Transverse colon (tissue), 3 donors: ENCODE measurements at regions not wholly inside any gene's neighbourhood (a gene's known extent, or its start where the extent isn't known, plus 50 kb on each side); places are given as distances from the start of the nearest gene placed in this dataset.

ENCODE experiments used
- EP300 ChIP-seq: sonication (generic); formaldehyde crosslinking; IDR thresholded peaks from one replicate; pipeline ENCODE4 v1.6.1; 2017; ENCODE audit warnings: antibody characterized with exemption, low read depth
- POLR2A ChIP-seq: fragments of 450-650 bp; IDR thresholded peaks from one replicate; pipeline ENCODE4 v1.6.1; 2016; ENCODE audit warnings: antibody characterized with exemption, mild to moderate bottlenecking, moderate library complexity
- TF ChIP-seq, protein P1 (sequence below), 5 experiments: fragments of 200-600 bp in 3 of 5; fragments of 450-650 bp in 2 of 5; sonication (generic) in 3 of 5; IDR thresholded peaks; 1 replicate in 2 of 5; 2 replicates in 3 of 5; pipeline ENCODE4 v1.5.1; 2016 to 2017; ENCODE audit warnings: antibody characterized with exemption in 5 of 5, inconsistent platforms in 3 of 5, mild to moderate bottlenecking in 2 of 5, moderate library complexity in 1 of 5

DNA sequence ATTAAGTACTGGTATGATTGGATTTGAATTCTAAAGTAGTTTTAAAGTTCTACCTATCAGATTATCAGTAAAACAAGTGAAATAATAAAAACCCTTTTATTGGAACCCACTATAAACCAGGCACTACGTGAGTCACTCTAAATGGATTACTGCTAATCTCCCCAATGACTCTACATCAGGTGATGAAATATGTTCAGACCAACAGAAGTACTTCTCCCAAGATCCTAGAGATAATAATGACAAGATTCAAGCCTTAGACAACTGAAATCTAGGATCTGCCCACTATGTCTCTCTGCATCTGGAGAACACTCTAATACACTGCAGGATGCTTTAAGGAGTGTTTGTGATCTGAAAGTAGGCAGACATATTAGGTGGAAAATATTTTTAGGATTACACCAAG, 652.1 kb upstream of the CHORDC1 start:
- TF ChIP-seq, protein P1, sequence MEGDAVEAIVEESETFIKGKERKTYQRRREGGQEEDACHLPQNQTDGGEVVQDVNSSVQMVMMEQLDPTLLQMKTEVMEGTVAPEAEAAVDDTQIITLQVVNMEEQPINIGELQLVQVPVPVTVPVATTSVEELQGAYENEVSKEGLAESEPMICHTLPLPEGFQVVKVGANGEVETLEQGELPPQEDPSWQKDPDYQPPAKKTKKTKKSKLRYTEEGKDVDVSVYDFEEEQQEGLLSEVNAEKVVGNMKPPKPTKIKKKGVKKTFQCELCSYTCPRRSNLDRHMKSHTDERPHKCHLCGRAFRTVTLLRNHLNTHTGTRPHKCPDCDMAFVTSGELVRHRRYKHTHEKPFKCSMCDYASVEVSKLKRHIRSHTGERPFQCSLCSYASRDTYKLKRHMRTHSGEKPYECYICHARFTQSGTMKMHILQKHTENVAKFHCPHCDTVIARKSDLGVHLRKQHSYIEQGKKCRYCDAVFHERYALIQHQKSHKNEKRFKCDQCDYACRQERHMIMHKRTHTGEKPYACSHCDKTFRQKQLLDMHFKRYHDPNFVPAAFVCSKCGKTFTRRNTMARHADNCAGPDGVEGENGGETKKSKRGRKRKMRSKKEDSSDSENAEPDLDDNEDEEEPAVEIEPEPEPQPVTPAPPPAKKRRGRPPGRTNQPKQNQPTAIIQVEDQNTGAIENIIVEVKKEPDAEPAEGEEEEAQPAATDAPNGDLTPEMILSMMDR (IDR thresholded peaks at IDR 0.05), result no peak
- no peak for TF ChIP-seq POLR2A
- no peak for TF ChIP-seq EP300
